H9 (cell line): ENCODE measurements at regions not wholly inside any gene's neighbourhood (a gene's known extent, or its start where the extent isn't known, plus 50 kb on each side); places are given as distances from the start of the nearest gene placed in this dataset.

Experiments used
- DNase-seq: peaks from one replicate; pipeline ENCODE4 v3.0.0-alpha.2; 2017
- H2AFZ ChIP-seq: one replicate; pipeline ENCODE4 v1.6.1; 2013; ENCODE audit warnings: mild to moderate bottlenecking, low read length, control low read depth, moderate library complexity
- H2AK5ac ChIP-seq: 2 replicates; pipeline ENCODE4 v1.6.1; 2013; ENCODE audit warnings: low read length, control low read depth, mixed read lengths; ENCODE audit not compliant: insufficient read length
- H2BK120ac ChIP-seq: one replicate; pipeline ENCODE4 v1.6.1; 2013; ENCODE audit warnings: low read depth, mild to moderate bottlenecking, low read length, control low read depth, inconsistent platforms; ENCODE audit not compliant: poor library complexity, severe bottlenecking
- H2BK12ac ChIP-seq: 2 replicates; pipeline ENCODE4 v1.6.1; 2013; ENCODE audit warnings: low read length, control low read depth, mixed read lengths, low read depth; ENCODE audit not compliant: insufficient read length
- H2BK15ac ChIP-seq: 2 replicates; pipeline ENCODE4 v1.6.1; 2013; ENCODE audit warnings: low read depth, low read length, control low read depth
- H2BK20ac ChIP-seq: one replicate; pipeline ENCODE4 v1.6.1; 2013; ENCODE audit warnings: low read depth, mild to moderate bottlenecking, low read length, control low read depth, inconsistent platforms; ENCODE audit not compliant: poor library complexity, severe bottlenecking
- H2BK5ac ChIP-seq: 2 replicates; pipeline ENCODE4 v1.6.1; 2013; ENCODE audit warnings: low read length, control low read depth, mixed read lengths; ENCODE audit not compliant: insufficient read length
- H3K14ac ChIP-seq: 2 replicates; pipeline ENCODE4 v1.6.1; 2013; ENCODE audit warnings: low read length, control low read depth; ENCODE audit not compliant: insufficient read depth
- H3K18ac ChIP-seq: 2 replicates; pipeline ENCODE4 v1.6.1; 2013; ENCODE audit warnings: low read depth, mild to moderate bottlenecking, mixed read lengths, low read length, control low read depth; ENCODE audit not compliant: insufficient read length
- H3K23ac ChIP-seq: 2 replicates; pipeline ENCODE4 v1.6.1; 2013; ENCODE audit warnings: low read length, control low read depth, mixed read lengths, low read depth; ENCODE audit not compliant: insufficient read length
- H3K23me2 ChIP-seq: 2 replicates; pipeline ENCODE4 v1.6.1; 2013; ENCODE audit warnings: low read depth, mild to moderate bottlenecking, mixed read lengths, low read length, control low read depth; ENCODE audit not compliant: insufficient read length, poor library complexity, severe bottlenecking
- H3K27ac ChIP-seq: 2 replicates; pipeline ENCODE4 v1.5.1; 2013; ENCODE audit warnings: low read length, control low read depth, mixed read lengths, low read depth; ENCODE audit not compliant: insufficient read length
- H3K27me3 ChIP-seq: 2 replicates; pipeline ENCODE4 v1.6.1; 2013; ENCODE audit warnings: low read length, control low read depth, inconsistent platforms; ENCODE audit not compliant: insufficient read depth
- H3K4ac ChIP-seq: 2 replicates; pipeline ENCODE4 v1.6.1; 2013; ENCODE audit warnings: low read depth, mild to moderate bottlenecking, control low read depth, inconsistent platforms, low read length, moderate library complexity
- H3K4me1 ChIP-seq: 2 replicates; pipeline ENCODE4 v1.6.1; 2013; ENCODE audit warnings: low read length, control low read depth, inconsistent platforms; ENCODE audit not compliant: insufficient read depth
- H3K4me2 ChIP-seq: 2 replicates; pipeline ENCODE4 v1.6.1; 2013; ENCODE audit warnings: low read length, control low read depth, mixed read lengths; ENCODE audit not compliant: insufficient read length, insufficient read depth
- H3K56ac ChIP-seq: 2 replicates; pipeline ENCODE4 v1.6.1; 2013; ENCODE audit warnings: low read depth, mild to moderate bottlenecking, mixed read lengths, low read length, control low read depth; ENCODE audit not compliant: insufficient read length
- H3K79me1 ChIP-seq: 2 replicates; pipeline ENCODE4 v1.6.1; 2013; ENCODE audit warnings: low read depth, mild to moderate bottlenecking, moderate library complexity, low read length, control low read depth, inconsistent platforms; ENCODE audit not compliant: insufficient read depth, poor library complexity, severe bottlenecking
- H3K79me2 ChIP-seq: 2 replicates; pipeline ENCODE4 v1.6.1; 2013; ENCODE audit warnings: low read length, control low read depth, inconsistent platforms; ENCODE audit not compliant: insufficient read depth
- H3K9ac ChIP-seq: 2 replicates; pipeline ENCODE4 v1.6.1; 2013; ENCODE audit warnings: low read length, control low read depth, mixed read lengths; ENCODE audit not compliant: insufficient read length; ENCODE audit errors: extremely low read depth
- H3K9me3 ChIP-seq: one replicate; pipeline ENCODE4 v1.6.1; 2013; ENCODE audit warnings: low read depth, low read length, inconsistent platforms; ENCODE audit not compliant: control insufficient read depth
- H3T11ph ChIP-seq: one replicate; pipeline ENCODE4 v1.6.1; 2013; ENCODE audit warnings: mild to moderate bottlenecking, low read length, control low read depth, inconsistent platforms
- H4K20me1 ChIP-seq: one replicate; pipeline ENCODE4 v1.6.1; 2013; ENCODE audit not compliant: control insufficient read depth, insufficient read length, insufficient read depth
- H4K5ac ChIP-seq: 2 replicates; pipeline ENCODE4 v1.6.1; 2013; ENCODE audit warnings: low read depth, mild to moderate bottlenecking, mixed read lengths, low read length, control low read depth; ENCODE audit not compliant: insufficient read length
- H4K8ac ChIP-seq: replicated peaks from 2 replicates; pipeline ENCODE4 v1.6.1; 2013; ENCODE audit warnings: low read length, control low read depth, mixed read lengths, low read depth; ENCODE audit not compliant: insufficient read length
- H4K91ac ChIP-seq: 2 replicates; pipeline ENCODE4 v1.6.1; 2013; ENCODE audit warnings: low read depth, mild to moderate bottlenecking, moderate library complexity, mixed read lengths, low read length, control low read depth; ENCODE audit not compliant: insufficient read length
- H3K27ac Mint-ChIP-seq, 3 experiments: 2 replicates in 2 of 3; 3 replicates in 1 of 3; pipeline ENCODE4 v1.8.0; 2020 to 2021; ENCODE audit warnings: mixed read lengths in 3 of 3, mild to moderate bottlenecking in 1 of 3, moderate library complexity in 1 of 3
- H3K27me3 Mint-ChIP-seq: 2 replicates; pipeline ENCODE4 v1.8.0; 2021; ENCODE audit warnings: low read depth, mild to moderate bottlenecking, moderate library complexity, mixed read lengths
- H3K36me3 Mint-ChIP-seq, 3 experiments: 2 replicates in 2 of 3; 3 replicates in 1 of 3; pipeline ENCODE4 v1.8.0; 2020 to 2021; ENCODE audit warnings: low read depth in 3 of 3, mixed read lengths in 3 of 3; ENCODE audit not compliant: insufficient read depth in 1 of 3
- H3K4me1 Mint-ChIP-seq, 2 experiments: 2 replicates each; pipeline ENCODE4 v1.8.0; 2020; ENCODE audit warnings: mixed read lengths in 2 of 2
- H3K4me3 Mint-ChIP-seq, 2 experiments: 2 replicates in 1 of 2; 3 replicates in 1 of 2; pipeline ENCODE4 v1.8.0; 2020 to 2021; ENCODE audit warnings: mild to moderate bottlenecking in 2 of 2, mixed read lengths in 2 of 2, moderate library complexity in 1 of 2
- H3K9me3 Mint-ChIP-seq, 2 experiments: 2 replicates in 1 of 2; 3 replicates in 1 of 2; pipeline ENCODE4 v1.8.0; 2020; ENCODE audit warnings: mild to moderate bottlenecking in 2 of 2, mixed read lengths in 2 of 2, moderate library complexity in 1 of 2
- CTCF ChIP-seq: fragments of 200-600 bp; sonication (generic); conservative IDR thresholded peaks from 3 replicates; pipeline ENCODE4 v1.8.0; 2021; ENCODE audit warnings: antibody characterized with exemption, mild to moderate bottlenecking
- WGBS: extraction: QIAGEN DNeasy Blood & Tissue Kit; methylation state at CpG from one replicate; pipeline ENCODE4 v1.1.7; 2013; ENCODE audit warnings: missing lambda C conversion rate, low lambda C conversion rate, mixed read lengths; ENCODE audit not compliant: insufficient read length; ENCODE audit errors: extremely low coverage; 5-methylcytosine and 5-hydroxymethylcytosine counted together

GRCh38 chr16:74216319-74216718 is 80.3 kb upstream of the PSMD7 start:
- Histone ChIP-seq H3K14ac (no peak overlapping the region), H4K20me1 (no peaks in the 10 kb centered on the region), H3K9ac (no peak overlapping the region), H2BK15ac (no peak overlapping the region), H2BK5ac (no peak overlapping the region), H4K91ac (no peak overlapping the region), H3K56ac (no peak overlapping the region), H2AFZ (no peak overlapping the region), H2BK12ac (no peak overlapping the region), H3K23ac (no peak overlapping the region), H3K23me2 (no peaks in the 10 kb centered on the region), H3T11ph (no peak overlapping the region), H4K5ac (no peak overlapping the region), H3K79me1 (no peaks in the 10 kb centered on the region), H2AK5ac (no peak overlapping the region), H3K4me1 (no peaks in the 10 kb centered on the region), H3K27ac (no peak overlapping the region), H3K9me3 (no peaks in the 10 kb centered on the region), H3K4me2 (no peak overlapping the region), H3K79me2 (no peaks in the 10 kb centered on the region), H3K4ac (no peak overlapping the region), H4K8ac (no peak overlapping the region), H3K18ac (no peak overlapping the region), H2BK20ac (no peak overlapping the region), H3K27me3 (no peaks in the 10 kb centered on the region), H2BK120ac (no peak overlapping the region)
- H3K9me3 Mint-ChIP-seq, result no peaks in the 10 kb centered on the region
- WGBS, result no CpG with 5 or more reads among the region's 4 CpGs
- H3K4me3 Mint-ChIP-seq, result no peak overlapping the region
- H3K27ac Mint-ChIP-seq, result peak overlapping the region in 1 of 3 experiments; percentile 78; a peak in 2 of 7 replicates
- H3K4me1 Mint-ChIP-seq, result no peaks in the 10 kb centered on the region
- DNase-seq, result no peak
- H3K36me3 Mint-ChIP-seq, result no peaks in the 10 kb centered on the region; a peak in 1 of 7 replicates
- TF ChIP-seq CTCF, result peak; percentile 21; the same call in 1 of the 3 replicates
- no peaks in the 10 kb centered on the region; the same call in 1 of the 2 replicates for H3K27me3 Mint-ChIP-seq
